ENCODE measurements at regions not wholly inside any gene's neighbourhood (a gene's known extent, or its start where the extent isn't known, plus 50 kb on each side); places are given as distances from the start of the nearest gene placed in this dataset.

- DNase-seq (ENCODE audit: low read depth, low spot score) (no peak), FAIRE-seq (no peak)
- Histone ChIP-seq H2AFZ (ENCODE audit: low read depth, low read length) (no peak overlapping the region), H4K20me1 (replicated peaks; ENCODE audit: control insufficient read depth, extremely low read depth, insufficient read depth, low read length) (no peaks in the 10 kb centered on the region), H3K27me3 (ENCODE audit: control insufficient read depth in 2 of 2, insufficient read depth in 2 of 2, low read length in 2 of 2) (no peaks in the 10 kb centered on the region), H3K9me3 (replicated peaks; ENCODE audit: control insufficient read depth, insufficient read depth, low read length) (no peaks in the 10 kb centered on the region), H3K9ac (replicated peaks; ENCODE audit: extremely low read depth, insufficient read depth, low read length) (no peak overlapping the region), H3K27ac (ENCODE audit: insufficient read depth, low read depth, low read length) (no peak overlapping the region), H3K4me2 (ENCODE audit: insufficient read depth, low read length) (no peak overlapping the region), H3K79me2 (ENCODE audit: control insufficient read depth, insufficient read depth, low read length) (no peaks in the 10 kb centered on the region), H3K4me1 (ENCODE audit: control insufficient read depth, extremely low read depth, insufficient read depth, low read length) (no peaks in the 10 kb centered on the region), H3K4me3 (replicated peaks in 1 of 3; ENCODE audit: insufficient read depth in 1 of 3, low read depth in 1 of 3, low read length in 3 of 3) (no peak overlapping the region), H3K9me1 (replicated peaks; ENCODE audit: control insufficient read depth, extremely low read depth, insufficient read depth, low read length) (no peaks in the 10 kb centered on the region), H3K36me3 (ENCODE audit: control insufficient read depth in 2 of 2, extremely low read depth in 1 of 2, insufficient read depth in 2 of 2, low read length in 2 of 2) (no peaks in the 10 kb centered on the region)
- ChIA-PET POLR2A (no interaction called here), CTCF (interaction anchor here (1.8 kb wide), 1 partner anchor 1936 kb away, joined by 5 read pairs; no protein-coding TSS in a partner anchor)
- dilution Hi-C loops (cut with MboI; ENCODE audit: extremely low pct_ligation_motif_present, low sequenced_read_pairs) = no loop called here
- no peak for TF ChIP-seq POLR2AphosphoS5 (IDR thresholded peaks at IDR 0.05; ENCODE audit: insufficient read depth, low read depth, low read length)
- TF ChIP-seq JUN (IDR thresholded peaks at IDR 0.05; ENCODE audit: borderline replicate concordance, insufficient read depth, insufficient read length, low read depth) = no peak
- TF ChIP-seq MAX (IDR thresholded peaks at IDR 0.05; ENCODE audit: insufficient read depth, insufficient read length) = no peak
- no peak for TF ChIP-seq FOS (IDR thresholded peaks at IDR 0.05; ENCODE audit: borderline replicate concordance, insufficient read depth, low read length)
- TF ChIP-seq POLR2A (IDR thresholded peaks at IDR 0.05; ENCODE audit: low read depth, low read length) = no peak
- TF ChIP-seq GATA2 (IDR thresholded peaks at IDR 0.05; ENCODE audit: insufficient read depth, insufficient read length, low read depth, low read length) = no peak
- TF ChIP-seq EZH2 (IDR thresholded peaks at IDR 0.05; ENCODE audit: borderline replicate concordance, low read depth, low read length, severe bottlenecking) = no peak
- no peak for TF ChIP-seq MYC (IDR thresholded peaks at IDR 0.05; ENCODE audit: low read depth, low read length)
- TF ChIP-seq, protein P1, sequence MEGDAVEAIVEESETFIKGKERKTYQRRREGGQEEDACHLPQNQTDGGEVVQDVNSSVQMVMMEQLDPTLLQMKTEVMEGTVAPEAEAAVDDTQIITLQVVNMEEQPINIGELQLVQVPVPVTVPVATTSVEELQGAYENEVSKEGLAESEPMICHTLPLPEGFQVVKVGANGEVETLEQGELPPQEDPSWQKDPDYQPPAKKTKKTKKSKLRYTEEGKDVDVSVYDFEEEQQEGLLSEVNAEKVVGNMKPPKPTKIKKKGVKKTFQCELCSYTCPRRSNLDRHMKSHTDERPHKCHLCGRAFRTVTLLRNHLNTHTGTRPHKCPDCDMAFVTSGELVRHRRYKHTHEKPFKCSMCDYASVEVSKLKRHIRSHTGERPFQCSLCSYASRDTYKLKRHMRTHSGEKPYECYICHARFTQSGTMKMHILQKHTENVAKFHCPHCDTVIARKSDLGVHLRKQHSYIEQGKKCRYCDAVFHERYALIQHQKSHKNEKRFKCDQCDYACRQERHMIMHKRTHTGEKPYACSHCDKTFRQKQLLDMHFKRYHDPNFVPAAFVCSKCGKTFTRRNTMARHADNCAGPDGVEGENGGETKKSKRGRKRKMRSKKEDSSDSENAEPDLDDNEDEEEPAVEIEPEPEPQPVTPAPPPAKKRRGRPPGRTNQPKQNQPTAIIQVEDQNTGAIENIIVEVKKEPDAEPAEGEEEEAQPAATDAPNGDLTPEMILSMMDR (IDR thresholded peaks at IDR 0.05; ENCODE audit: extremely low read depth in 1 of 2, insufficient read depth in 1 of 2, low read depth in 1 of 2, low read length in 2 of 2) = no peak
- intact Hi-C loops (cut with micrococcal nuclease) = no loop called here
- BruUV-seq (replicated peaks) = no TSS peak
Observed at GRCh38 chr2:138928374-138929021, 148.3 kb upstream of the NXPH2 start.
